Type B pancreatic cell (in vitro differentiated cells): ENCODE measurements at regions not wholly inside any gene's neighbourhood (a gene's known extent, or its start where the extent isn't known, plus 50 kb on each side); places are given as distances from the start of the nearest gene placed in this dataset.
"Not testable (repeated sequence)": the region's sequence is repeated elsewhere in the genome, so short reads cannot be mapped to it uniquely, and the experiment has no call there.

ENCODE experiments used
- DNase-seq: peaks from one replicate; pipeline ENCODE4 v3.0.0; 2021; ENCODE audit warnings: mixed read lengths; ENCODE audit not compliant: unreplicated experiment; ENCODE audit errors: extremely low spot score
- H3K27ac Mint-ChIP-seq: 2 replicates; pipeline ENCODE4 v1.8.0; 2021; ENCODE audit warnings: mild to moderate bottlenecking, mixed read lengths
- H3K27me3 Mint-ChIP-seq: 2 replicates; pipeline ENCODE4 v1.8.0; 2021; ENCODE audit warnings: mixed read lengths
- H3K36me3 Mint-ChIP-seq: 2 replicates; pipeline ENCODE4 v1.8.0; 2021; ENCODE audit warnings: mixed read lengths
- H3K4me1 Mint-ChIP-seq: one replicate; pipeline ENCODE4 v1.8.0; 2021; ENCODE audit warnings: mixed read lengths; ENCODE audit not compliant: unreplicated experiment
- H3K4me3 Mint-ChIP-seq: 2 replicates; pipeline ENCODE4 v1.8.0; 2021; ENCODE audit warnings: mild to moderate bottlenecking, mixed read lengths
- H3K9me3 Mint-ChIP-seq: 2 replicates; pipeline ENCODE4 v1.8.0; 2021; ENCODE audit warnings: mixed read lengths
- CTCF ChIP-seq: fragments of 200-600 bp; sonication (generic); conservative IDR thresholded peaks from 2 replicates; pipeline ENCODE4 v1.5.0; 2021; ENCODE audit warnings: antibody characterized with exemption, mild to moderate bottlenecking

DNA sequence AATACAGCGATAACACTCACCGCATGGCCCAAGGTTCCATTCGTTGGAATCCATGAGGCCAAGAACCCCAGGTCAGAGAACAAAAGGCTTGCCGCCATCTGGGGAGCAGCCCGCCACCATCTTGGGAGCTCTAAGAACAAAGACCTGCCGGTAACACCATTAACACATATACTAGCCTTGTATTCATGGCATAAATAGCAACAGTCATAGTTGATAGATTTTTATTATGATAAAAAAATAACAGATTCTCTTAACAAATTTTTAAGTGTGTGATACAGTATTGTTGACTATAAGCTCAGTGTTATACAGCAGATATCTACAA lies 309.4 kb downstream of the GLUD2 start:
- no peak for TF ChIP-seq CTCF
- H3K9me3 Mint-ChIP-seq: no peaks in the 10 kb centered on the region

DNA sequence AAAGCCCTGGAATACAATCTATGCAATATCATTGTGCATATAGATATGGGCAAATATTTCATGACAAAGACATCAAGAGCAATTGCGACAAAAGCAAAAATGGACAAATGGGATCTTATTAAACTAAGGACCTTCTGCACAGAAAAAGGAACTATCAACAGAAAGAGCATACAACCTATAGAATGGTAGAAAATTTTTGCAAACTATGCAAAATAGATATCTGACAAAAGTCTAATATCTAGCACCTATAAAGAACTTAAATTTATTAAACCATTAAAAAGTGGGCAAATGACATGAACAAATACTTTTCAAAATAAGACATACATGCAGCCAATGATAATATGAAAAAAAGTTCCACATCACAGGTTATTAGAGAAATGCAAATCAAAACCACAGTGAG lies 312.9 kb downstream of the GLUD2 start:
- Mint-ChIP-seq H3K36me3 (no peaks in the 10 kb centered on the region), H3K9me3 (peaks cover 8% of the 10 kb centered on the region), H3K4me3 (no peak overlapping the region)

More for the DNA sequence above, 309.4 kb downstream of the GLUD2 start:
- no peak for DNase-seq
- Mint-ChIP-seq H3K36me3 (no peaks in the 10 kb centered on the region), H3K27me3 (no peaks in the 10 kb centered on the region), H3K27ac (no peak overlapping the region), H3K4me3 (no peak overlapping the region), H3K4me1 (no peaks in the 10 kb centered on the region)

DNA sequence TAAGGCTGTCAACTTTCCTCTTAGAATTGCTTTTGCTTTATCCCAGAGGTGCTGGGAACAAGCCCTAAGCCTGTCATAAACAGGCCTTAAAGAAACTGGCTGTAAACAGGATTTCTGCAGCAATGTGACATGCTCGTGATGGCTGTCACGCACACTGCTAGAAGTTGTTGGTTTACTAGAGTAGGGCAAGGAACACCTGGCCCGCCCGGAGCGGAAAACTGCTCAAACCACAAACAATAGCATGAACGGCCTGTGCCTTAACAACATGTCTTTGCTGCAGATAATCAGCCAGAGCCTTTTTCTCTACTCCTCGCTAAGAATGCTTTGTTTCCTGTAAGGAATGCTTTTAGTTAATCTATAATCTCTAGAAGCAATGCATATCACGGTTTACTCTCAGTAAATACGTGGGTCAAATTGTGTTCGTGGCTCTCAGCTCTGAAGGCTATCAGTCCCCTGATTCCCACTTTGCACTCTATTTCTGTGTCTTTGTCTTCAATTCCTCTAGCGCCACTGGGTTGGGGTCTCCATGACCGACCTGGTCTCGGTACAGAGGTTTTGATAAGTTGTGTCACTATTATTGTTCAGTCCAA lies 318.3 kb downstream of the GLUD2 start:
- no peak for TF ChIP-seq CTCF
- Mint-ChIP-seq H3K4me3 (no peak overlapping the region), H3K4me1 (no peaks in the 10 kb centered on the region), H3K27ac (no peak overlapping the region), H3K36me3 (no peaks in the 10 kb centered on the region), H3K27me3 (no peaks in the 10 kb centered on the region), H3K9me3 (peaks cover 8% of the 10 kb centered on the region)
- no peak for DNase-seq

More for the DNA sequence above, 312.9 kb downstream of the GLUD2 start:
- DNase-seq: no peak
- Mint-ChIP-seq H3K27me3 (no peaks in the 10 kb centered on the region), H3K4me1 (no peaks in the 10 kb centered on the region), H3K27ac (no peak overlapping the region)
- TF ChIP-seq CTCF: no peak

DNA sequence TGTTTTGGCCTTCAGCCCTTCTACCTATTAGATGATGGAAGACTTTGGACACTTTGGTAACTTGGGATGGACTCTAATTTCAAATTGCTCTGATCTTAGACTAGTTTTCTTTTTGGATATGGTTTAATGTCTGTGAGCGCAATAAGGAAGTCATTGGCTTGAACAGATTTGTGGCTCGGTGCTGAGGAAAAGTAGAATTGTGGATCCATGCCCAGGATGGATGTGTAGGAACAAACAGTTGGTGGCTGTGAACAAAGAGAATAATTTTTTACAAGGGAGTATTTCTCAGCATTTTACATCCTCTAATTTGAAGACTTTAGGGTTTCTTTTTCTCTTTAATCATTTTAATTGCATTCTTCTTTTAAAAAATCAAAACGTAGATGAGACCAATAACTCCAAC lies 327.1 kb downstream of the GLUD2 start:
- Mint-ChIP-seq H3K4me1 (no peaks in the 10 kb centered on the region), H3K9me3 (no peaks in the 10 kb centered on the region), H3K27me3 (no peaks in the 10 kb centered on the region), H3K36me3 (no peaks in the 10 kb centered on the region), H3K27ac (no peak overlapping the region), H3K4me3 (no peak overlapping the region)
- no peak for DNase-seq
- no peak for TF ChIP-seq CTCF

GRCh38 chrX:121381915-121382314 lies 334.5 kb downstream of the GLUD2 start:
- H3K4me1 Mint-ChIP-seq, H3K9me3 Mint-ChIP-seq, H3K4me3 Mint-ChIP-seq, DNase-seq, H3K27ac Mint-ChIP-seq, H3K27me3 Mint-ChIP-seq, H3K36me3 Mint-ChIP-seq: not testable (repeated sequence)

DNA sequence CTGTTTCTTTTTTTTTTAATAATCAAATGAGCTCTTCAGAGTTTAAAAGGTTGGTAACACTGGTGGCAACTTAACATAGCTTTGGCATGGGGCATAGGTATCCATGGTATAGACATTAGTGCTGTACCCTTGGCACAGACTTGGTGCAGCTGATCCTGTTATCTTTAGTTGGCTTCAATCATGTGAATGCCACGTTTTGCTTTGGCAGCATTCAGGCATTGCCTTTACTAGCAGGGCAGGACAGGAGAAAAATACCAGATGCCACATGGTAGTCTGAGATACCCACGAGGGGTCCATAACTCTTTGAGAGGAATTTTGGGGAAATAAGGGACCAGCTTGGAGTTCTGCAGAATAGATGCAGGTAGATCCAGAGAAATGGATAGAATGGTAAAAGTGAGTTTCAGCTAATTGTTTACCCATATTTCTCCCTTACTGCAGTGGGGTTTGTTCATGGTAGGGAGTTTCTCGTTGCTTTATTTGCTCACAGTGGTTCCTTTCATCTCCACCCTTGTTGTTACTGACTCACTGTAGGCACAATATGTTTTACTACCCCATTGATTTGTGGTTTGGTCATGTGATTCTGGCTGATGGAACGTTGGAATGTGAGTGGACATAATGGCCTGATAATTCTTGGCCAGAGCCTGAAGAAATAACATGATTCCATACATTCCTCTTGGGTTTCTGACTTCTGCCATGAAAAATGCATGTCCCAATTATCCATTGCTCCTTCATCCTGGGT lies 342.7 kb downstream of the GLUD2 start:
- Mint-ChIP-seq H3K9me3 (peaks cover 4% of the 10 kb centered on the region), H3K27me3 (no peaks in the 10 kb centered on the region), H3K4me1 (no peaks in the 10 kb centered on the region), H3K27ac (no peak overlapping the region), H3K36me3 (no peaks in the 10 kb centered on the region), H3K4me3 (no peak overlapping the region)
- DNase-seq: no peak
- no peak for TF ChIP-seq CTCF
